ENCODE measurements at regions not wholly inside any gene's neighbourhood (a gene's known extent, or its start where the extent isn't known, plus 50 kb on each side); places are given as distances from the start of the nearest gene placed in this dataset.

DNA sequence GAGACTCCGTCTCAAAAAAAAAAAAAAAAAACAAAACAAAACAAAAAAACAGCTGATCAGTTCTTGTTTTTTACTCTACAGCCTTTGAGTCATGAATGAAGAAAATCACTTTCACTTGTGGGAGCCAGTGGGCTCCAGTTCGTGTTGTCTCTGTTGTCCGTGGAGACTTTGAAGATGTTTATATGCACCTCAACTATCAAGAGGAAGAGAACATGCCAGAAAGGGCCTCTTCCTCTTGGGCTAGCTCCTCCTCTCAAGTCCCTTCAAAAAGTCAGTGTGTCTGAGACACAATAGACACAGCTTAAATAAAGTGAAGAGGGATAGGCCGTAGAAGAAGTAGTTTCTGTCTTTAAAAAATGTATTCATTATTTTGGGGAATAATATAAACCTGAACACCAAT lies 182.7 kb downstream of the KDR start:
- H3K27ac Mint-ChIP-seq (ENCODE audit: unreplicated experiment) = no peak overlapping the region
- TF ChIP-seq, protein P1, sequence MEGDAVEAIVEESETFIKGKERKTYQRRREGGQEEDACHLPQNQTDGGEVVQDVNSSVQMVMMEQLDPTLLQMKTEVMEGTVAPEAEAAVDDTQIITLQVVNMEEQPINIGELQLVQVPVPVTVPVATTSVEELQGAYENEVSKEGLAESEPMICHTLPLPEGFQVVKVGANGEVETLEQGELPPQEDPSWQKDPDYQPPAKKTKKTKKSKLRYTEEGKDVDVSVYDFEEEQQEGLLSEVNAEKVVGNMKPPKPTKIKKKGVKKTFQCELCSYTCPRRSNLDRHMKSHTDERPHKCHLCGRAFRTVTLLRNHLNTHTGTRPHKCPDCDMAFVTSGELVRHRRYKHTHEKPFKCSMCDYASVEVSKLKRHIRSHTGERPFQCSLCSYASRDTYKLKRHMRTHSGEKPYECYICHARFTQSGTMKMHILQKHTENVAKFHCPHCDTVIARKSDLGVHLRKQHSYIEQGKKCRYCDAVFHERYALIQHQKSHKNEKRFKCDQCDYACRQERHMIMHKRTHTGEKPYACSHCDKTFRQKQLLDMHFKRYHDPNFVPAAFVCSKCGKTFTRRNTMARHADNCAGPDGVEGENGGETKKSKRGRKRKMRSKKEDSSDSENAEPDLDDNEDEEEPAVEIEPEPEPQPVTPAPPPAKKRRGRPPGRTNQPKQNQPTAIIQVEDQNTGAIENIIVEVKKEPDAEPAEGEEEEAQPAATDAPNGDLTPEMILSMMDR (IDR thresholded peaks at IDR 0.05) = no peak
- no peaks in the 10 kb centered on the region for H3K36me3 Mint-ChIP-seq (ENCODE audit: low read depth)
- peaks cover 4% of the 10 kb centered on the region for H3K27me3 Mint-ChIP-seq (ENCODE audit: low read depth)
- H3K4me1 Mint-ChIP-seq (ENCODE audit: low read depth) = peaks cover 3% of the 10 kb centered on the region
- DNase-seq (ENCODE audit: low spot score) = no peak
- H3K4me3 Mint-ChIP-seq (ENCODE audit: unreplicated experiment) = no peak overlapping the region
- H3K9me3 Mint-ChIP-seq (ENCODE audit: low read depth) = no peaks in the 10 kb centered on the region

DNA sequence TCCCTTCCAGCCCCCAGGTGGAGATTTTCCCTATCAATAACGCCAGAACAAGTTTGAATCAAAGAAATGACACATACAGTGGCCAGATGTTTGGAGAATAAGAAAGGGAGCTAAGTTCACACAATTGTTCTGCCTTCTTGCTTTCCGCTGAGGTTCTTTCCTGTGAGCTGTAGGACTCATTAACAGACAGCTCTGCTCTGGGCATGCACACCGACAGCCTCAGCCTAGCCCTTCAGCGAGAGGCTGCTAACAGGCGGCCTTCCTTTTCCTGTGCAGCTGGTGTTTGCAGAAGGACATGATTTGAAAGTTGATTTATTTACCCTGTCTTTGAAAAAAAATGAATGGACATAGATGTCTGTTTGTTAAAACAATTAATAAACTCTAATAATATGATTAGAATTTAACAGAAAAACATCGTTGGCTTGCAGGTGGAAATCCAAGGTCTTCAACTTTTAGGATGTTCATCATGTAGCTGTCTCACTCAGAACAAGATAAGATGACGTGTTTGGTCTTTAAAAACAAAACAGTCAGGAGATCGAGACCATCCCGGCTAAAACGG lies 183.3 kb downstream of the KDR start:
- H3K27ac Mint-ChIP-seq (ENCODE audit: unreplicated experiment) = no peak overlapping the region
- no peaks in the 10 kb centered on the region for H3K9me3 Mint-ChIP-seq (ENCODE audit: low read depth)
- peaks cover 8% of the 10 kb centered on the region for H3K4me1 Mint-ChIP-seq (ENCODE audit: low read depth)
- DNase-seq (ENCODE audit: low spot score) = no peak
- no peaks in the 10 kb centered on the region for H3K36me3 Mint-ChIP-seq (ENCODE audit: low read depth)
- H3K4me3 Mint-ChIP-seq (ENCODE audit: unreplicated experiment) = no peak overlapping the region
- TF ChIP-seq, protein P1 (IDR thresholded peaks at IDR 0.05) = no peak
- H3K27me3 Mint-ChIP-seq (ENCODE audit: low read depth) = peaks cover 4% of the 10 kb centered on the region

DNA sequence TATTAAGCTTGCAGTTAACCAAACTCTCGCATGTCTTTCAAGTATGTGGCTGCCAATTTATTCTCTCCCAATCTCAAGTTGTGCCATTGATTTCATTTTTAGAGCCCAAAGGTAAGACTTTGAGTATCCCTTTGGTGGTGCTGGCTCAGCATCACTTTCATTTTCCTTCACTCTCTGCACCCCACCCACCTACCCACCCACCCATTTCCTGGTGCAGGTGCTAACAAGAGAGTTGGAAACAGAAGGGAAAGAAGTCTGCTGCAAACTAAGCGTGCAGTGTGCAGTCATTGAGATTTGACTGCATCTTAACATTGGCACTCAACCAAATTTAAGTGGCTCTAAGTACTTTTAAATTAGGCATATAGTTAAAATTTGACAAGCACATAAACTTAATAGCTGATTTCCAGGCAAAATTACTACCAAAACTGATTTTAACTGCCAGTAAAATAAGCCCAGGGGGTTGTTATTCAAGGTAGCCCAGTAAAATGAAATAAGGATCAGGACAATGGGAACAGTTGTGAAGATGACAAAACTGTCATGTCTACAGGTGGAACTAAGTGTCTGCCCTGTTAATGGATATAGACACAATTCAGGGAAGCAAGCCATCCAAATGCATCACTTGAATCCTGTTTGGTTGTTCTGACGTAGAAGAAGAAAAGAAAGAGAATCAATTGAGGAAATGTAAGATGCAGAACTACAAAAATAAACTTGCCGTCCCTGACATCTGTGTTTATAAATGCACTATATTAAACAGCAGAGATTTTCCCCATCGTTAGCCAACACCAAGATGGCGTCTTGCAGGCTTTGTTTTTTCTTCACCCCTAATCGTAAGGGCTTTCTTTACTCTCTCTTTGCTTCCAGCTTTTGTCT lies 184.2 kb downstream of the KDR start:
- no peaks in the 10 kb centered on the region for H3K9me3 Mint-ChIP-seq (ENCODE audit: low read depth)
- no peak overlapping the region for H3K4me3 Mint-ChIP-seq (ENCODE audit: unreplicated experiment)
- H3K36me3 Mint-ChIP-seq (ENCODE audit: low read depth) = no peaks in the 10 kb centered on the region
- H3K4me1 Mint-ChIP-seq (ENCODE audit: low read depth) = peaks cover 4% of the 10 kb centered on the region
- peaks cover 4% of the 10 kb centered on the region for H3K27me3 Mint-ChIP-seq (ENCODE audit: low read depth)
- TF ChIP-seq, protein P1 (IDR thresholded peaks at IDR 0.05) = no peak
- DNase-seq (ENCODE audit: low spot score) = no peak
- H3K27ac Mint-ChIP-seq (ENCODE audit: unreplicated experiment) = no peak overlapping the region

DNA sequence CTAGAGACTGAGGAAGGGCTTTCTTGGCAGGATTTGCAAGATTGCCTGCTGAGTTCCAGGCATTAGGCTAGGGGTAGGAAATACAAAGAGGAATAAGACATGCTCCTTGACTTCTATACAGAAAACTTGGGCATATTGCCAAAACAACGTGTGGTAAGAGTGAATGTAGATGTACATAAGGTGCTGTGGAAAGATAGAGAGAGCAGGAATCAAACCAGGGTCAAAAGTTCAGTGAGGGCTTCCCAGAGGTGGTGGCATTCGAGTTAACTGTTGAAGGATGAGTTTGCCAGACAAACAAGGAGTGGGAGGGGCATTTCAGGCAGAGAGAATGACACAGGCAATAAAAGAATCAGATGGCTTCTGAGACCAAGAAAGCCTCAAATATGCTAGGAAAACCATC lies 187.9 kb downstream of the KDR start:
- Mint-ChIP-seq H3K27ac (ENCODE audit: unreplicated experiment) (no peak overlapping the region), H3K27me3 (ENCODE audit: low read depth) (peaks cover 12% of the 10 kb centered on the region), H3K4me1 (ENCODE audit: low read depth) (peaks cover 4% of the 10 kb centered on the region), H3K36me3 (ENCODE audit: low read depth) (no peaks in the 10 kb centered on the region), H3K9me3 (ENCODE audit: low read depth) (no peaks in the 10 kb centered on the region), H3K4me3 (ENCODE audit: unreplicated experiment) (no peak overlapping the region)
- TF ChIP-seq, protein P1 (IDR thresholded peaks at IDR 0.05) = no peak
- no peak for DNase-seq (ENCODE audit: low spot score)

DNA sequence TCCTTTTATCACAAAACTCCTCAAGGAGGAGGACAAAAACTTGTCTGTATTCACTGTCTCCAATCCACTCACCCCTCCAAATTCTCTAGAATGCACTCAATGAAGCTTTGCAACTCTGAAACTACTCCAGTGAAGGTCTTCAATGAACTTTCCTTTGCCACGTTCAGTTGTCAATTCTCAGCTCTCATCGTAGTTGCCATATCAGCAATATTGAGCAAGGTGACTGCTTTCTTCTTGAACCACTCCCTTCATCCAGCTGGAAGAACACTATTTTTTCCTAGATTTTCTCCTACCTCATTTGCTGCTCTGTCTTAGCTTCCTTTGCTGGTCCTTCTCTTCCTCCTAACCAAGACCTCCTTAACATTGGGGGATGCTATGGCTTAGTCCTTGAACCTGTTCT lies 191.8 kb downstream of the KDR start:
- H3K27ac Mint-ChIP-seq (ENCODE audit: unreplicated experiment) = no peak overlapping the region
- peaks cover 7% of the 10 kb centered on the region for H3K27me3 Mint-ChIP-seq (ENCODE audit: low read depth)
- TF ChIP-seq, protein P1 (IDR thresholded peaks at IDR 0.05) = no peak
- DNase-seq (ENCODE audit: low spot score) = no peak
- H3K9me3 Mint-ChIP-seq (ENCODE audit: low read depth) = no peaks in the 10 kb centered on the region
- no peak overlapping the region for H3K4me3 Mint-ChIP-seq (ENCODE audit: unreplicated experiment)
- no peaks in the 10 kb centered on the region for H3K36me3 Mint-ChIP-seq (ENCODE audit: low read depth)
- H3K4me1 Mint-ChIP-seq (ENCODE audit: low read depth) = peaks cover 10% of the 10 kb centered on the region

Measured in chondrocyte (in vitro differentiated cells).